Inferior parietal cortex (tissue), 1 donor: ENCODE measurements at regions not wholly inside any gene's neighbourhood (a gene's known extent, or its start where the extent isn't known, plus 50 kb on each side); places are given as distances from the start of the nearest gene placed in this dataset.

Source experiments
- DNase-seq: peaks from one replicate; pipeline ENCODE4 v3.0.0-alpha.2; 2016; ENCODE audit errors: extremely low spot score

GRCh38 chr18:56545464-56545863, 92.9 kb downstream of the TXNL1 start:
- no peak for DNase-seq

GRCh38 chr18:56542476-56542875, 95.9 kb downstream of the TXNL1 start:
- no peak for DNase-seq

GRCh38 chr18:56541793-56542192, 96.6 kb downstream of the TXNL1 start:
- DNase-seq = no peak

- DNase-seq = no peak
Observed at GRCh38 chr18:56541340-56541739, 97.1 kb downstream of the TXNL1 start.

- no peak for DNase-seq
Observed at GRCh38 chr18:56538746-56539145, 99.6 kb downstream of the TXNL1 start.

- DNase-seq = no peak
Observed at GRCh38 chr18:56532176-56532840, 106.1 kb downstream of the TXNL1 start.

- DNase-seq = no peak
Observed at GRCh38 chr18:56522816-56523215, 115.6 kb downstream of the TXNL1 start.

- DNase-seq = no peak
Observed at GRCh38 chr18:56521263-56521662, 117.1 kb downstream of the TXNL1 start.

- DNase-seq = no peak
Observed at GRCh38 chr18:56517761-56518160, 120.6 kb downstream of the TXNL1 start.

GRCh38 chr18:56517196-56517595, 121.2 kb downstream of the TXNL1 start:
- DNase-seq = no peak

- DNase-seq = no peak
Observed at GRCh38 chr18:56516789-56517188, 121.6 kb downstream of the TXNL1 start.

GRCh38 chr18:56515522-56515921, 122.9 kb downstream of the TXNL1 start:
- no peak for DNase-seq

GRCh38 chr18:56511996-56512395, 126.4 kb downstream of the TXNL1 start:
- no peak for DNase-seq

- DNase-seq = no peak
Observed at GRCh38 chr18:56510108-56510507, 128.3 kb downstream of the TXNL1 start.

- DNase-seq = no peak
Observed at GRCh38 chr18:56509656-56510055, 128.7 kb downstream of the TXNL1 start.

- DNase-seq = no peak
Observed at GRCh38 chr18:56508370-56509036, 129.9 kb downstream of the TXNL1 start.

GRCh38 chr18:56505971-56506370, 132.4 kb downstream of the TXNL1 start:
- no peak for DNase-seq

GRCh38 chr18:56505293-56505692, 133.1 kb downstream of the TXNL1 start:
- no peak for DNase-seq

GRCh38 chr18:56501896-56502295, 136.5 kb downstream of the TXNL1 start:
- peak; percentile 69 for DNase-seq

- no peak for DNase-seq
Observed at GRCh38 chr18:56495884-56496283, 142.5 kb downstream of the TXNL1 start.

GRCh38 chr18:56493531-56493930, 144.9 kb downstream of the TXNL1 start:
- DNase-seq = no peak

- DNase-seq = no peak
Observed at GRCh38 chr18:56492136-56492535, 146.3 kb downstream of the TXNL1 start.

GRCh38 chr18:56490942-56491341, 147.4 kb downstream of the TXNL1 start:
- DNase-seq = no peak

- no peak for DNase-seq
Observed at GRCh38 chr18:56489893-56490292, 148.5 kb downstream of the TXNL1 start.
